ENCODE measurements at regions not wholly inside any gene's neighbourhood (a gene's known extent, or its start where the extent isn't known, plus 50 kb on each side); places are given as distances from the start of the nearest gene placed in this dataset.
"Not testable (repeated sequence)": the region's sequence is repeated elsewhere in the genome, so short reads cannot be mapped to it uniquely, and the experiment has no call there.

DNA sequence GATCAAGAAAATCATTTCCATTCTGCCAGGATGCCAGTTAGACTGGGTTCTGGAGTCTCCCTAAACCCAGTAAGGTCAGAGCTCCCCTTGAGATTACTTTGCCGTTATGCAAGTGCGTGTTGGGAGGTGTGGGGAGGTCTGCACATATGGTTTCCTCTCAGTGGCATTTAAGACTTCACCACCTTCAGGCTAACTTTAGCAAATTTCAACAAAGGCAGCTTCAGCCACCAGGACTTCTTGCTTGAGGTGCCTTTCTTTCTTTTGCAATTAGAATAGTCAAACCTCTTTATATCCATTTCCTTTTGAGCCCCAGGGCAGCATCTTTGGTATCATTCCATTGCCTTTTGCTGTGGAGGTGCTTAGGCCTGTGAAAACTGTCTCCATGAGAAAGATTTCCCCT is 117.2 kb upstream of the CCND2 start:
- DNase-seq (ENCODE audit: low read depth in 2 of 2), result no peak

DNA sequence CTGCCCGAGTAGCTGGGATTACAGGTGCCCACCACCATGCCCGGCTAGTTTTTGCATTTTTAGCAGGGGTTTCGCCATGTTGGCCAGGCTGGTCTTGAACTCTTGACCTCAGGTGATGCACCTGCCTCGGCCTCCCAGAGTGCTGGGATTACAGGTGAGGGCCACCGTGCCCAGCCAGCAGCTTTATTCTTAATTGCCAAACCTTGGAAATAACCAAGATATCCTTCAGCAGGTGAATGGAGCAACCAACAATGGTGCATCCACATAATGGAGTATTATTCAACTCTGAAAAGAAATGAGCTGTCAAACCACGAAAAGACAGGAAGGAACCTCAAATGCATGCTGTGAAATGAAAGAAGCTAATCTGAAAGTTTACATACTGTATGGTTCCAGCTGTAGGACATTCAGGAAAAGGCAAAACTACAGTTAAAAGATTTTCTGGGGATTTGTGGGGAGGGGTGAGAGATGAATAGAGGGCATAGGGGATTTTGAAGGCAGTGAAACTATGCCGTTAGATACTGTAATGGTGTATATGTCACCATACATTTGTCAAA is 118.8 kb upstream of the CCND2 start:
- DNase-seq (ENCODE audit: low read depth in 2 of 2), result no peak

- peak; percentile 28 to 55 for DNase-seq (ENCODE audit: low read depth in 2 of 2)
These were observed 120.1 kb upstream of the CCND2 start for GRCh38 chr12:4153343-4153892.

GRCh38 chr12:4152145-4152795 is 121.3 kb upstream of the CCND2 start:
- no peak for DNase-seq (ENCODE audit: low read depth in 2 of 2)

- DNase-seq (ENCODE audit: low read depth in 2 of 2), result no peak
These were observed 122.0 kb upstream of the CCND2 start for GRCh38 chr12:4151362-4152121.

- not testable (repeated sequence) for DNase-seq (ENCODE audit: low read depth in 2 of 2)
These were observed 123.2 kb upstream of the CCND2 start for GRCh38 chr12:4150355-4150754.

DNA sequence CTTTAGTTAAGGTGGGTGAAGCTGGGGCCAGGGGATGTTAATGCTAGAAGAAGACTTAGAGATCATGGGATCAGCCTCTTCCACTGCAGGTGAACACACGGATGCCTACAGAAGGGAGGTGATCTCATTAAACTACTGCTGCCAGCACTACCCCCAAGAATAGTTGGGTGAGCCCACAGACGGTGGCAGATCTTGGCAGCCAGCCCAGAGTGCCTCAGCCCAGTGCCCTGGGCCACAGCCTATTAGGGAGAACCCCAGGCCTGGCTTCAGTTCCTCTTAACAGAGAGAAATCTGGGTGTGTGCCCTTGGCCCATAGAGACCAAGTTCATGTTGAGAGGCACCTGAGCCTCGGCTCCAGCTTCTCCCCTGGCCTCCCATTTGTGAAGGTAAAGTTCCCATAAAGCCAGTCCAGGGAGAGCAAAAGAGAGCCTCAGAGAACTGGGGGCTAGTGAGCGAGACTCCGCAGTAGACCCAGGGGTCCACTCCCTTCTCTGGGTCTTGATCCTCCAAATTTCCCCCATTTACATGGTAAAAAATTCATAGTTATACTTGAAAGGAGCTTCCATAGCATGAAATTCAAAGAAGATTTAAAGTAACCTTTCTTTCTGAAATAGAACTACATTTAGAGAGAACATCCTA is 125.0 kb upstream of the CCND2 start:
- peak in 1 of 2 donors; percentile 25 for DNase-seq (ENCODE audit: low read depth in 2 of 2)

GRCh38 chr12:4147031-4147481 is 126.5 kb upstream of the CCND2 start:
- no peak for DNase-seq (ENCODE audit: low read depth in 2 of 2)

- DNase-seq (ENCODE audit: low read depth in 2 of 2), result peak; percentile 48 to 52
These were observed 127.3 kb upstream of the CCND2 start for GRCh38 chr12:4145990-4146859.

GRCh38 chr12:4144676-4145075 is 128.9 kb upstream of the CCND2 start:
- DNase-seq (ENCODE audit: low read depth in 2 of 2), result no peak

DNA sequence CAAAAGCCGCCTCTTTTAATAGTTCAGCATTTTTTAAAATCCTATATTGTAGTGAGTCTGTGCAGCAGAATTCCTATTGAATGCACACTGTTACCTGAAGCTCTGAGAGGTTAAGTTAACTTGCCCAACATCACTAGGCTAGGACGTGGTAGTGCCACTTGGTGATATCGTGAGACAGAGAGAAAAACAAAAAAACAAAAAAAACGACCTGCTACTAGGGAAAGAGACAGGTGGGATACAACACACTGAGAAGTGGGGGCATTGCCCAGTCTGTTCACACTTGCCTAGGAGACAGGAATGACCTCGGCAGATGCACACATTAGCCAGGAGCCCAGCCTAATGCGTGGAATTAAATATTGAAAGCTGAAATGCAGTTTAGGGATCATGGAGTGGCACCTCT is 129.7 kb upstream of the CCND2 start:
- no peak for DNase-seq (ENCODE audit: low read depth in 2 of 2)

DNA sequence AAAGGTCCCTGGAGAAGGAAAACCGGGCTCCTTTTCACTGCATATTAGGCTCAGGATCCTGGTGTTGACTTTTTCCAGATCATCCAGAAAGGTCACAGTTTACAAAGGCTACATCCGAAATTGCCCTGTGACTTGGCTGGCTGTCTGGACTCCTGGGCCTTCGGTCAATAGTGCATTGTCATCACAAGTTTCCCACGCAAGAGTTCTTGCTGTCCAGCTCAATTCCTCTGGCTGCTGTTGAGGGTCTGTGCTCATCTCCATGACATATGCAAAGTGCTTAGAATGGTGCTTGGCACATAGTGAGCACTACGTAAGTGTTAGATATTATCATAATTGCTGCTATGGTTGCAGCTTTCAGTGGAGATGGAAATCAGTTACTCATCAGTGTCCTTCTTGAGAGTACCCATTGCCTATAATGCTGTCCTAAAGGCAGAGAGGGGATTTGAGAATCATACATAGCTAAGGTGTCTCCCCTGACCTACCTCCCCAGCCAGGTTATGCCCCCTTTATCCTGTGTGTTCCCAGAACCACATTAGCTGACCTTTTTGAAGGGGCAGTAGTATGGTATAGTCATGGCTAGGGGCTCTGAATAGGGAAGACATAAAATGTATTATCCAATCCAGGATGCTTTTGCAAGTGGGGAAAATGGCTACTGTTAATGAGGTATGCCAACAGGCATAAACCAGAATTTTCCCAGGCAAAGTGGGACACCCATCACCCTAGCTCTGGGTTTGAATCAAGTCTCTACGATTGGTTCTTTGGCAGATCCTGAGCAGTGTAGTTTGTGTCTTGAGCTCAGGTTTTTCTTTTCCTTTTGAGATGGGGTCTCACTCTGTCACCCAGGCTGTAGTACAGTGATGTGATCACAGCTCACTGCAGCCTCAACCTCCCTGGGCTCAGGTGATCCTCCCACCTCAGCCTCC is 132.0 kb upstream of the CCND2 start:
- no peak for DNase-seq (ENCODE audit: low read depth in 2 of 2)

DNA sequence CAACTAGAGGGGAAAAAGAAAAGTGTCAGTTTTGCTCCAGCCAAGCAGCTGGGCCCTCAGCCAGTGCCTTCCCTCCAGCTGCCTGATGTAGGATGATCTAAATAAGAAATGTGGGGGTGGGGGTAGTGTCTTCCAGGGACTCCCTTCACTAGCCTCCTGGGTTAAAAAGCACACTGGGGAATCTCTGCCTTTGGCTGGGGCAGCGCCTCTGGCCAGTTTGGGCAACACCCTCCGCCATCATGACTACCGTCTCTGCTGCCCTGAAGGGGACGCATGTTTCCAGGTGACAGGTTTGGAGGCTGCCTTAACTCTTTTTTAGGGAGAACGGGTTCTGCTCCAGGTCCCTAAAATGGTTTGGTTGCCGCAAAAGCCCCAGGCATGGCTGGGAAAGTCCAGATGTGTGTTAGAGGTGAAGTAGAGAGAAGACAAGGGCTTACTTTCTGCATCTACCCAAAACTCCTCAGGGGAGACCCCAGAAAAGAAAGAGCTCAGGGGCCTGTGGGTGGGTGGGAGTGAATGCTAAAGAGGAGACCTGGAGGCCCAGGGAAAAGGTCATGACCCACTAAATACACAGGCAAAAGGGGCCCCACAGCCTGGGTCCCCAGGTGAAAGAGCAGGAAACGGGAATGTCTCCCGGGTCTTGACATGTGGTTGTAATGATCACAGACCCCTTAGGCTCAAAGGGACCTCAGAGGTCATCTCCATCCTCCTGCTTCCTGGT is 132.8 kb upstream of the CCND2 start:
- DNase-seq (ENCODE audit: low read depth in 2 of 2), result no peak

DNA sequence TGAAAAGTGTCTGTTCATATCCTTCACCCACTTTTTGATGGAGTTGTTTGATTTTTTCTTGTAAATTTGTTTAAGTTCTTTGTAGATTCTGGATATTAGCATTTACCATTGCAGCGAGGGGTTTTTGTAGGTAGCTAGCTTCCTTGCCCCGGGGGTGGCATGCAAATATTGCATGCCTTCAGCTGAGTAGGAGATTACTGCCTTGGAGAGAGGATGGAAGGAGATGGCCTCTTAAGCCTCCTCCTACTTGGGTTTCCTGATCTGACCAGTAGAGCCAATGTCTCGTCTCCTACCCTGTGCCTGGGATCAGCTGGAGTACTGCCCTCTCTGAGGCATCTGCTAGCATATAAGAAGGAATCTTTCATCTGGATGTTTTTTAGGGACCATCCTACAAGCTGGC is 134.4 kb upstream of the CCND2 start:
- no peak for DNase-seq (ENCODE audit: low read depth in 2 of 2)

DNA sequence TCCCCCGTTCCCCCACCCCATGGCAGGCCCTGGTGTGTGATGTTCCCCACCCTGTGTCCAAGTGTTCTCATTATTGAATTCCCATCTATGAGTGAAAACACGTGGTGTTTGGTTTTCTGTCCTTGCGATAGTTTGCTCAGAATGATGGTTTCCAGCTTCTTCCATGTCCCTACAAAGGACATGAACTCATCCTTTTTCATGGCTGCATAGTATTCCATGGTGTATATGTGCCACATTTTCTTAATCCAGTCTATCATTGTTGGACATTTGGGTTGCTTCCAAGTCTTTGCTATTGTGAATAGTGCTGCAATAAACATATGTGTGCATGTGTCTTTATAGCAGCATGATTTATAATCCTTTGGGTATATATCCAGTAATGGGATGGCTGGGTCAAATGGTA is 135.0 kb upstream of the CCND2 start:
- not testable (repeated sequence) for DNase-seq (ENCODE audit: low read depth in 2 of 2)

DNA sequence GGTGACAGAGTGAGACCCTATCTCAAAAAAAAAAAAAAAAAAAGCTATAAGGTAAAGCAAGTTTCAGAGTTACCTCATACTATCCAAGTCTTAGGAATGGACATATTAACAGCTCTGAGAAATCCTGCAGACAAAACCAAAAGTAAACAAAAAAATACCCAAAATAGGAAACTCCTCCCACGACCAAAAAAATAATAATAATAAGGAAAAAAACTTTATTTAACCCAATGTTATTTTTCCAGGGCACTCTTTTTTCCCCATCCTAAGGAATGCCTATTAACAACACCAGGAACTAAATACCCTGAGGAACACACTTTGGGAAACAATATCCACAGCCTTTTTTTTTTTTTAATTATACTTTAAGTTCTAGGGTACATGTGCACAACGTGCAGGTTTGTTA is 135.5 kb upstream of the CCND2 start:
- no peak for DNase-seq (ENCODE audit: low read depth in 2 of 2)

GRCh38 chr12:4137441-4137840 is 136.1 kb upstream of the CCND2 start:
- no peak for DNase-seq (ENCODE audit: low read depth in 2 of 2)

GRCh38 chr12:4137015-4137414 is 136.5 kb upstream of the CCND2 start:
- DNase-seq (ENCODE audit: low read depth in 2 of 2), result no peak

DNA sequence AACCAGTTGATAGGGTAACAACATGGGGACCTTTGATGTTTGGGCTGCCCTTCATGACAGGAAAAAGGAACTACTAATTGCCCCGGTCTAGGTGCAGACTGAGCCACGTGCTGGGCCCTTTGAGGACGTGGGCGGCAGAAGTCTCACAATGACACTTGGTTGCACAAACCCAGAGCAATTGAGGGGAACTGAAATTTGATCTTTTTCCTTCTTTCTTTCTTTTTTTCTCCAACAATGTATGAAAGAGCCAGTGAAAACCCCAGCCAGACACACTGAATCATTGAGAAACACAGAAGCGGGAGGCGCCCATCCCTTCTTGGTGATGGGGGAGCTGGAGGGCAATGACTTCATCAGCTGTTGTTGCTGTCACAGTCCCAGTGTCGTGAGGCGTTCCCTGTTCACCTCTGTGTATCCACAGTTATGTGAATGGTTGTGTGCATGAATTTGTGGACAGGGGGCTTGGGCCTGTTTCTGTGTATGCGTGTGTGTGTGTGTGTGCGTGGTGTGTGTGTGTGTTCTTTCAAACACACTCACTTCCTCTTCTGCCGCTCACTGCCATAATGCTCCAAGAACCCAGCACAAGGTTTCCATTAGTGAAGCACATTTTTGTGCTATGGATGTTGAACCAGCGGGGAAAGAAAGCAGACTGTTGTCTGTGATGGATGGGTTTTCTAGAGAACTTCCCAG is 137.5 kb upstream of the CCND2 start:
- peak; percentile 53 to 67 for DNase-seq (ENCODE audit: low read depth in 2 of 2)

All from activated CD4-positive, alpha-beta T cell treated with anti-CD3 and anti-CD28 coated beads for 24 hours (primary cell).